ENCODE measurements at regions not wholly inside any gene's neighbourhood (a gene's known extent, or its start where the extent isn't known, plus 50 kb on each side); places are given as distances from the start of the nearest gene placed in this dataset.
A peak's percentile ranks its signal among the peaks of the same experiment; 100 is the strongest.

DNA sequence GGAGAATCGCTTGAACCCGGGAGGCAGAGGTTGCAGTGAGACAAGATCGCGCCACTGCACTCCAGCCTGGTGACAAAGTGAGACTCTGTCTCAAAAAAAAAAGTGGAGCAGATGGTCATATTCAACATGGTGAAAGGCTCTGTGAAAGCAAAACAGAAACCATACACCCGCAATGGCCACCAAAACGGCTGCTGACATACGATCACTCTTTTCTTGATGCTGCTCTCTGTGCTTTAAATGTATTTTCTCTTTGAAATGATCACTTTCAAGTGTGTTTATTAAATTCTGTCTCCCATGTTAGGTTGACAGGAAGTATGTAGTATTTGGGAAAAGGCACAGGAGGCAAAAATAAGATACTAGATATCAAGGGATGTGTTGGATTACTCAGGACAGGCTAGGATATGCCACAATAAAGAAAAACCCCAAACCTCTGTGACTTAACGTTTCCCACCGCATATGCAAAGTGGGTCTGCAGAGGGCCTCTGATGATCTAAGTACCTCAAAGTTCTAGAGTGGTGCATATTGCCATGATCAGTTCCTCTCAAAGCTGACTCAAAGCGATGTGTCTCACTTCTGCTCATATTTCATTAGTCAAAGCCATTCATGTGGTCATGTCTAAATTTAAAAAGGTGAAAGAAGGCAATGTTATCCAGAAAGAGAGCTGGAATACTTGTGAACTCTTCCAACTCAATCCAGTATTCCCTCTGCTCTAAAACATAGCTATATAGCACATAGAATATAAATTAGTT is 155.1 kb upstream of the SOX4 start:
- H3K9ac ChIP-seq (ENCODE audit: low read depth, low read length): peak overlapping the region; percentile 37
- H3K9me3 ChIP-seq (ENCODE audit: insufficient read depth, low read length, severe bottlenecking): no peaks in the 10 kb centered on the region
- H2AFZ ChIP-seq (ENCODE audit: low read depth, low read length): no peak overlapping the region; the same call in 1 of the 2 replicates
- H3K36me3 ChIP-seq (ENCODE audit: insufficient read depth, low read length): no peaks in the 10 kb centered on the region
- peak overlapping the region; percentile 81 for H3K27ac ChIP-seq (ENCODE audit: low read length)
- H3K79me2 ChIP-seq (ENCODE audit: insufficient read depth, low read length): no peaks in the 10 kb centered on the region
- H3K4me3 ChIP-seq (ENCODE audit: low read depth in 1 of 2, low read length in 2 of 2): peak overlapping the region in 1 of 2 experiments; percentile 36; a peak in 2 of 4 replicates
- peak overlapping the region; percentile 56 for H3K4me2 ChIP-seq (ENCODE audit: insufficient read depth, low read length)
- no peaks in the 10 kb centered on the region for H4K20me1 ChIP-seq (ENCODE audit: insufficient read depth, low read length)
- H3K4me1 ChIP-seq (ENCODE audit: insufficient read depth, low read length): peaks cover 48% of the 10 kb centered on the region
- H3K27me3 ChIP-seq (ENCODE audit: insufficient read depth, low read length, poor library complexity): no peaks in the 10 kb centered on the region
- DNase-seq: peak; percentile 66
- TF ChIP-seq, protein P1, sequence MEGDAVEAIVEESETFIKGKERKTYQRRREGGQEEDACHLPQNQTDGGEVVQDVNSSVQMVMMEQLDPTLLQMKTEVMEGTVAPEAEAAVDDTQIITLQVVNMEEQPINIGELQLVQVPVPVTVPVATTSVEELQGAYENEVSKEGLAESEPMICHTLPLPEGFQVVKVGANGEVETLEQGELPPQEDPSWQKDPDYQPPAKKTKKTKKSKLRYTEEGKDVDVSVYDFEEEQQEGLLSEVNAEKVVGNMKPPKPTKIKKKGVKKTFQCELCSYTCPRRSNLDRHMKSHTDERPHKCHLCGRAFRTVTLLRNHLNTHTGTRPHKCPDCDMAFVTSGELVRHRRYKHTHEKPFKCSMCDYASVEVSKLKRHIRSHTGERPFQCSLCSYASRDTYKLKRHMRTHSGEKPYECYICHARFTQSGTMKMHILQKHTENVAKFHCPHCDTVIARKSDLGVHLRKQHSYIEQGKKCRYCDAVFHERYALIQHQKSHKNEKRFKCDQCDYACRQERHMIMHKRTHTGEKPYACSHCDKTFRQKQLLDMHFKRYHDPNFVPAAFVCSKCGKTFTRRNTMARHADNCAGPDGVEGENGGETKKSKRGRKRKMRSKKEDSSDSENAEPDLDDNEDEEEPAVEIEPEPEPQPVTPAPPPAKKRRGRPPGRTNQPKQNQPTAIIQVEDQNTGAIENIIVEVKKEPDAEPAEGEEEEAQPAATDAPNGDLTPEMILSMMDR (IDR thresholded peaks at IDR 0.05; ENCODE audit: borderline replicate concordance, extremely low read depth, low read length, poor library complexity, severe bottlenecking): peak; percentile 5
- no peak for TF ChIP-seq EZH2 (IDR thresholded peaks at IDR 0.05; ENCODE audit: borderline replicate concordance, low read depth, low read length, severe bottlenecking)
- peak; percentile 86 for ATAC-seq (ENCODE audit: insufficient read depth, low read depth)

DNA sequence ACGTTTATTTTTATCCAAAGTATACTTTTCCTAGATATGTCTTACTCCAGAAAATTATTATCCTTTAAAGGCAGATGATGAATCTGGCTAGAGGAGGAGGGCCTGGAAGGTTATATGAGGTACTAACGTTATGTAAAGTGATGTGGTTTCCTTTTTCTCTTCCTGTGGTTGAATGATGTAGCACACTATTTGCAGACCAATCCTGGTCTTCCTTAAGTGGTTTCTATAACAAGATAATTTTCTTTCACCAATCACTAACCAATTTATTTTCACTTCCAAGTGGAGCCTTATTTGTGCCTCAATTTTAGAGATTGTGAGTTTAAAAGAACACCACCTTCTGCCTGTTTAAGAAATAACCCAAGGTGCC is 154.6 kb upstream of the SOX4 start:
- Histone ChIP-seq H3K36me3 (ENCODE audit: insufficient read depth, low read length) (no peaks in the 10 kb centered on the region), H3K9ac (ENCODE audit: low read depth, low read length) (peak overlapping the region; percentile 37), H4K20me1 (ENCODE audit: insufficient read depth, low read length) (no peaks in the 10 kb centered on the region), H3K4me2 (ENCODE audit: insufficient read depth, low read length) (peak overlapping the region; percentile 56), H3K4me1 (ENCODE audit: insufficient read depth, low read length) (peaks cover 48% of the 10 kb centered on the region), H2AFZ (ENCODE audit: low read depth, low read length) (no peak overlapping the region), H3K27me3 (ENCODE audit: insufficient read depth, low read length, poor library complexity) (no peaks in the 10 kb centered on the region), H3K9me3 (ENCODE audit: insufficient read depth, low read length, severe bottlenecking) (no peaks in the 10 kb centered on the region), H3K79me2 (ENCODE audit: insufficient read depth, low read length) (no peaks in the 10 kb centered on the region), H3K27ac (ENCODE audit: low read length) (peak overlapping the region; percentile 81), H3K4me3 (ENCODE audit: low read depth in 1 of 2, low read length in 2 of 2) (no peak overlapping the region)
- TF ChIP-seq, protein P1 (IDR thresholded peaks at IDR 0.05; ENCODE audit: borderline replicate concordance, extremely low read depth, low read length, poor library complexity, severe bottlenecking): peak; percentile 8
- no peak for TF ChIP-seq EZH2 (IDR thresholded peaks at IDR 0.05; ENCODE audit: borderline replicate concordance, low read depth, low read length, severe bottlenecking)
- DNase-seq (no peak), ATAC-seq (ENCODE audit: insufficient read depth, low read depth) (peak; percentile 85)

DNA sequence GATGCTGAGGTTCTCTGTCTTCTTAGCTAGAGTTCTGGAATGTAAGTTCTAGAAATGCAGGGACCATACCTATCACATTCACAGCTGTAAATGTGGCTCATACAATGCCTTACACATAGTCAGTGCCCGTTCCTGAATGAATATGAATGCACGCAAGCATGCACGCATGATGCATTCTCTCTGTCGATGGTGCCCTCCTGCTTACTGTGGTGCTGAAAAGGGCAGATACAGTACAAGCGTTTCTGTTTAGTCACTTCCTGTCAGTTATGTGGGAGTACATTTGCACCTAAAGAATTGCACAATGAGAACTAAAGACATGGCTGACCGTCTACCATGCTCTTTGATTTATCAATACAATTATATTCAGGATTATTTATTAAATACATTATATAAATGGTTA is 152.2 kb upstream of the SOX4 start:
- Histone ChIP-seq H4K20me1 (ENCODE audit: insufficient read depth, low read length) (no peaks in the 10 kb centered on the region), H3K4me2 (ENCODE audit: insufficient read depth, low read length) (no peak overlapping the region), H3K9me3 (ENCODE audit: insufficient read depth, low read length, severe bottlenecking) (no peaks in the 10 kb centered on the region), H3K27ac (ENCODE audit: low read length) (peak overlapping the region; percentile 43), H3K27me3 (ENCODE audit: insufficient read depth, low read length, poor library complexity) (no peaks in the 10 kb centered on the region), H3K4me1 (ENCODE audit: insufficient read depth, low read length) (peaks cover 48% of the 10 kb centered on the region), H2AFZ (ENCODE audit: low read depth, low read length) (peak overlapping the region; percentile 16; the same call in 1 of the 2 replicates), H3K79me2 (ENCODE audit: insufficient read depth, low read length) (no peaks in the 10 kb centered on the region), H3K4me3 (ENCODE audit: low read depth in 1 of 2, low read length in 2 of 2) (no peak overlapping the region), H3K36me3 (ENCODE audit: insufficient read depth, low read length) (no peaks in the 10 kb centered on the region), H3K9ac (ENCODE audit: low read depth, low read length) (no peak overlapping the region)
- no peak for ATAC-seq (ENCODE audit: insufficient read depth, low read depth)
- no peak for TF ChIP-seq EZH2 (IDR thresholded peaks at IDR 0.05; ENCODE audit: borderline replicate concordance, low read depth, low read length, severe bottlenecking)
- TF ChIP-seq, protein P1 (IDR thresholded peaks at IDR 0.05; ENCODE audit: borderline replicate concordance, extremely low read depth, low read length, poor library complexity, severe bottlenecking): no peak
- peak; percentile 40 for DNase-seq

Data from DND-41 (cell line).